Heart left ventricle (tissue), 16 donors: ENCODE measurements at regions not wholly inside any gene's neighbourhood (a gene's known extent, or its start where the extent isn't known, plus 50 kb on each side); places are given as distances from the start of the nearest gene placed in this dataset.

Source experiments
- ATAC-seq, 4 donors: fragments of 200-7000 bp; cut with Tn5 transposase; one replicate each; pipeline ENCODE4 v1.9.1; 2020 to 2022; ENCODE audit warnings: moderate library complexity in 4 of 4, mild to moderate bottlenecking in 3 of 4, moderate number of reproducible peaks in 1 of 4
- DNase-seq, 5 donors: peaks; one replicate each; pipeline ENCODE4 v3.0.0-alpha.2; 2020
- H3K27ac ChIP-seq, 12 donors: fragments of 200-600 bp; sonication (generic) in 4 of 12; one replicate each; pipeline versions ENCODE4 v1.5.0 to v1.8.0; 2016 to 2022; ENCODE audit warnings: mild to moderate bottlenecking in 2 of 12
- H3K27me3 ChIP-seq, 9 donors: fragments of 200-600 bp; sonication (generic) in 2 of 9; one replicate each; pipeline versions ENCODE4 v1.5.1 to v1.8.0; 2016 to 2022; ENCODE audit warnings: mild to moderate bottlenecking in 3 of 9
- H3K36me3 ChIP-seq, 9 donors: fragments of 200-600 bp; sonication (generic) in 2 of 9; one replicate each; pipeline versions ENCODE4 v1.5.0 to v1.8.0; 2018 to 2022; ENCODE audit warnings: mild to moderate bottlenecking in 2 of 9
- H3K4me1 ChIP-seq, 12 donors: fragments of 200-600 bp; sonication (generic) in 4 of 12; one replicate each; pipeline versions ENCODE4 v1.5.0 to v1.8.0; 2016 to 2022; ENCODE audit warnings: mild to moderate bottlenecking in 3 of 12
- H3K4me3 ChIP-seq, 12 donors: fragments of 200-600 bp; sonication (generic) in 4 of 12; one replicate each; pipeline versions ENCODE4 v1.5.0 to v1.8.0; 2017 to 2022; ENCODE audit warnings: mild to moderate bottlenecking in 9 of 12, moderate library complexity in 4 of 12
- H3K9me3 ChIP-seq, 12 donors: fragments of 200-600 bp; sonication (generic) in 4 of 12; one replicate each; pipeline versions ENCODE4 v1.5.0 to v1.8.0; 2016 to 2022; ENCODE audit warnings: mild to moderate bottlenecking in 1 of 12
- POLR2A ChIP-seq, 2 donors: fragments of 450-650 bp; IDR thresholded peaks; one replicate each; pipeline ENCODE4 v1.6.1; 2017; ENCODE audit warnings: antibody characterized with exemption in 2 of 2, mild to moderate bottlenecking in 2 of 2, moderate library complexity in 2 of 2
- WGBS, 4 donors: extraction: QIAGEN DNeasy Blood & Tissue Kit in 2 of 4; methylation state at CpG; one replicate each; pipeline versions ENCODE4 v1.1.5 to v1.1.7; 2013 to 2018; 5-methylcytosine and 5-hydroxymethylcytosine counted together
- intact Hi-C, 10 donors: fragments of 100-400 bp; cut with DNase I; formaldehyde crosslinking; loops; one replicate each; pipeline versions ENCODE4 v1.11.1 to v1.14.2; 2022
- TF ChIP-seq, protein P1 (sequence below), 12 donors: fragments of 200-600 bp; sonication (generic) in 4 of 12; IDR thresholded peaks; one replicate each; pipeline versions ENCODE4 v1.5.0 to v1.8.0; 2018 to 2022; ENCODE audit warnings: antibody characterized with exemption in 12 of 12, mild to moderate bottlenecking in 5 of 12
- donor health status: ischemic (EF 13 %, LVEDD 7.1; RV severe dilation, severe dysfunction).
- donor health status: healthy with polysubstance abuse.
- donor health status: DM: no; HTN: yes; CAD: no.
- donor health status: DM: no; HTN: no; CAD: no.
- donor health status: ischemic (EF 25% LVEDD 6.9; RV normal size, moderate dysfunction).
- donor health status: ischemic (EF 25% LVEDD 5.7; RV mildly dilated, moderate dysfunction).
- donor health status: healthy.
- donor health status: DM: yes; HTN: yes; CAD: no.
- donor health status: ischemic (EF 35%, LVEDD 5.7; RV mildly dilated, moderate dysfunction).
- donor health status: nonischemic (EF 11% LVEDD 7.7; RV severe dilation, severe dysfunction).
- donor health status: DM: yes; HTN: yes; CAD: no.
- donor health status: PGD.
- donor health status: ischemic (EF 29% LVEDD 5.4; RV normal size, mild dysfunction).
- donor health status: nonischemic (EF 23%, LVEDD 6.1; RV moderate dilation, normal function).

DNA sequence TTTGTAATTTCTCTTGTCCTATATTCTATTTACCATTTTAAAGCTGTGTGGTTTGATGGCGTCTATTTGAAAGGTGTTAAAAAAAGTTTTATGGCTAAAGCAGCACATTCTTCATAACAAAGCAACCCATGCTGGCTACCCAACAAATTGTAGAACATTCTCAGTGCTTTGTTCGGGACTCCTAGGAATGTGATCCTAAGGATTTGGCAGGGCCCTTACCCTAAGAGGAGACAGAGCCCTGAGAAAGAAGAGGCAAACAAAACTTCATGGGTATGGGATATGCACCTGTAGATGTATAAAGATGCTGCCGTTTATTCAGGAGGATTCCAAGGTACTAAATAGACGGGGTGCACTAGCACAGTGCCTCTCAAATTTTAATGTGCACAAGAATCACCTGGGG lies 370.8 kb upstream of the DIPK2B start:
- Histone ChIP-seq H3K4me1 (no peaks in the 10 kb centered on the region), H3K27me3 (no peaks in the 10 kb centered on the region), H3K36me3 (no peaks in the 10 kb centered on the region), H3K4me3 (no peak overlapping the region), H3K27ac (no peak overlapping the region), H3K9me3 (no peaks in the 10 kb centered on the region)
- TF ChIP-seq, protein P1, sequence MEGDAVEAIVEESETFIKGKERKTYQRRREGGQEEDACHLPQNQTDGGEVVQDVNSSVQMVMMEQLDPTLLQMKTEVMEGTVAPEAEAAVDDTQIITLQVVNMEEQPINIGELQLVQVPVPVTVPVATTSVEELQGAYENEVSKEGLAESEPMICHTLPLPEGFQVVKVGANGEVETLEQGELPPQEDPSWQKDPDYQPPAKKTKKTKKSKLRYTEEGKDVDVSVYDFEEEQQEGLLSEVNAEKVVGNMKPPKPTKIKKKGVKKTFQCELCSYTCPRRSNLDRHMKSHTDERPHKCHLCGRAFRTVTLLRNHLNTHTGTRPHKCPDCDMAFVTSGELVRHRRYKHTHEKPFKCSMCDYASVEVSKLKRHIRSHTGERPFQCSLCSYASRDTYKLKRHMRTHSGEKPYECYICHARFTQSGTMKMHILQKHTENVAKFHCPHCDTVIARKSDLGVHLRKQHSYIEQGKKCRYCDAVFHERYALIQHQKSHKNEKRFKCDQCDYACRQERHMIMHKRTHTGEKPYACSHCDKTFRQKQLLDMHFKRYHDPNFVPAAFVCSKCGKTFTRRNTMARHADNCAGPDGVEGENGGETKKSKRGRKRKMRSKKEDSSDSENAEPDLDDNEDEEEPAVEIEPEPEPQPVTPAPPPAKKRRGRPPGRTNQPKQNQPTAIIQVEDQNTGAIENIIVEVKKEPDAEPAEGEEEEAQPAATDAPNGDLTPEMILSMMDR (IDR thresholded peaks at IDR 0.05): no peak
- TF ChIP-seq POLR2A (IDR thresholded peaks at IDR 0.05): no peak
- 61 to 75% (median 71%) methylated on average over 4 of the region's 4 CpGs for WGBS, 4 donors
- DNase-seq (no peak), ATAC-seq (no peak)
- intact Hi-C loops: no loop called here

DNA sequence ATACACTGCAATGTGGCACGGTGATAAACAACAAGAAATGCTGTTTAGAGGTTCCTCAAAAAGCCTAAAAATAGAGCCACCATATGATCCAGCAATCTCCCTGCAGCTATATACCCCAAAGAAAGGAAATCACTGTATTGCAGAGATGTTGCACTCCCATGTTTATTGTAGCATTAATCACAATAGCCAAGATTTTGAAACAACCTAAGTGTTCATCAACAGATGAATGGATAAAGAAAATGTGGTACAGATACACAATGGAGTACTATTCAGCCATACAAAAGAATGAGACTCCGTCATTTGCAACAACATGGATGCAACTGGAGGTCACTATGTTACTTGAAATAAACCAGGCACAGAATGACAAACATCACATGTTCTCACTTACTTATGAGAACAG lies 365.8 kb upstream of the DIPK2B start:
- no peaks in the 10 kb centered on the region for H3K36me3 ChIP-seq
- no peaks in the 10 kb centered on the region for H3K27me3 ChIP-seq
- no peaks in the 10 kb centered on the region for H3K4me1 ChIP-seq
- no peak for DNase-seq
- no peak overlapping the region for H3K4me3 ChIP-seq
- TF ChIP-seq, protein P1 (IDR thresholded peaks at IDR 0.05): no peak
- no peak for TF ChIP-seq POLR2A (IDR thresholded peaks at IDR 0.05)
- WGBS, 4 donors: 65 to 86% (median 77%) methylated on average over 2 of the region's 2 CpGs
- no peak for ATAC-seq
- intact Hi-C loops: no loop called here
- no peak overlapping the region for H3K27ac ChIP-seq
- no peaks in the 10 kb centered on the region for H3K9me3 ChIP-seq

DNA sequence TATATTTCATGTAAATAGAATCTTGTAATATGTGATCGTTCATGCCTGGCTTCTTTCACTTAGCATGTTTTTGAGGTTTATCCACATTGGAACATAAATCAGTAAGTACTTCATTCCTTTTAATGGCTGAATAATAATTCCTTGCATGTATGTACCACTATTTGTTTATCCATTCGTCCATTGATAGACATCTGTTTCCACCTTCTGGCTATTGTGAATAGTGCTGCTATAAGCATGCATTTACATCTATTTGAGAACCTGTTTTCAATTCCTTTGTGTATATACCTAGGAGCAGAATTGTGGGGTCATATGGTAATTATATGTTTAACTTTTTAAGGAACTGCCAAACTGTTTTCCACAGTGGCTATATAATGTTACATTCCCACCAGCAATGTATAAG lies 356.7 kb upstream of the DIPK2B start:
- peaks cover 0 to 12% (median 0%) of the 10 kb centered on the region in 9 donors for H3K27me3 ChIP-seq
- DNase-seq: no peak
- intact Hi-C loops: no loop called here
- no peak overlapping the region for H3K27ac ChIP-seq
- 33 to 79% (median 38%) methylated on average over 2 of the region's 2 CpGs for WGBS, 4 donors
- H3K4me1 ChIP-seq: no peaks in the 10 kb centered on the region
- no peaks in the 10 kb centered on the region for H3K36me3 ChIP-seq
- no peak for ATAC-seq
- TF ChIP-seq, protein P1 (IDR thresholded peaks at IDR 0.05): no peak
- TF ChIP-seq POLR2A (IDR thresholded peaks at IDR 0.05): no peak
- no peaks in the 10 kb centered on the region for H3K9me3 ChIP-seq
- no peak overlapping the region for H3K4me3 ChIP-seq

DNA sequence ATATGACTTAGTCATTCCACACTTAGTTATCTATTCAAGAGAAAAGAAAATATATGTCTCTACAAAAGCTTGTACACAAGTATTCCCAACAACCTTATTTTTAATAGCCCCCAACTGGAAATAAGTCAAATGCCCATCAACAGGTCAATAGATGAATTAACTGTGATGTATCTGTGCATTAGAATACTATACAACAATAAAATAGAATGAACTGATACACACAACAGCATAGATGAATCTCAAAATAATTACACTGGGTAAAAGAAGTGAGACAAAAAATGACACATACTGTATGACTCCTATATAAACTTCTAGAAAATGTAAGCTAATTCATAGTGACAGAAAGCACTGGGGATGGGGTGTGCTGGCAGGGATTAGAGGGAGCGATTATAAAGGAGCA lies 354.1 kb upstream of the DIPK2B start:
- no peak for ATAC-seq
- intact Hi-C loops: no loop called here
- 76 to 96% (median 89%) methylated on average over 1 of the region's 1 CpG for WGBS, 4 donors
- Histone ChIP-seq H3K9me3 (no peaks in the 10 kb centered on the region), H3K4me1 (no peaks in the 10 kb centered on the region), H3K4me3 (no peak overlapping the region), H3K36me3 (no peaks in the 10 kb centered on the region), H3K27me3 (peaks cover 0 to 12% (median 0%) of the 10 kb centered on the region in 9 donors), H3K27ac (no peak overlapping the region)
- TF ChIP-seq, protein P1 (IDR thresholded peaks at IDR 0.05): no peak
- TF ChIP-seq POLR2A (IDR thresholded peaks at IDR 0.05): no peak
- DNase-seq: no peak
